ENCODE measurements at regions not wholly inside any gene's neighbourhood (a gene's known extent, or its start where the extent isn't known, plus 50 kb on each side); places are given as distances from the start of the nearest gene placed in this dataset.

- TF ChIP-seq ZBTB33 (IDR thresholded peaks at IDR 0.05) (no peak), EP300 (IDR thresholded peaks at IDR 0.05; ENCODE audit: borderline replicate concordance in 1 of 2, control insufficient read depth in 1 of 2, low read depth in 2 of 2, low read length in 2 of 2) (no peak), ETV6 (conservative IDR thresholded peaks at IDR 0.05 in 1 of 2, IDR thresholded peaks at IDR 0.05 in 1 of 2; ENCODE audit: borderline replicate concordance in 1 of 2, low read depth in 1 of 2) (no peak), MLLT1 (IDR thresholded peaks at IDR 0.05) (no peak), CBX3 (IDR thresholded peaks at IDR 0.05; ENCODE audit: borderline replicate concordance, low read depth) (no peak), HDGF (IDR thresholded peaks at IDR 0.05) (no peak), CTCF (IDR thresholded peaks at IDR 0.05 in 2 of 3, conservative IDR thresholded peaks at IDR 0.05 in 1 of 3; ENCODE audit: control insufficient read depth in 2 of 3, extremely low read depth in 1 of 3, insufficient read depth in 1 of 3, low read depth in 3 of 3, low read length in 3 of 3) (no peak), ZBTB11 (CRISPR knock-in tag; IDR thresholded peaks at IDR 0.05) (no peak), CEBPB (IDR thresholded peaks at IDR 0.05; ENCODE audit: borderline replicate concordance in 1 of 2, low read depth in 2 of 2, low read length in 2 of 2) (no peak), POLR2A (IDR thresholded peaks at IDR 0.05; ENCODE audit: low read depth, low read length) (no peak)
Measured at GRCh38 chr5:167725264-167725663, 566.2 kb upstream of the WWC1 start.

All from GM12878 (cell line).